DOHH2 (cell line): ENCODE measurements at regions not wholly inside any gene's neighbourhood (a gene's known extent, or its start where the extent isn't known, plus 50 kb on each side); places are given as distances from the start of the nearest gene placed in this dataset.

Source experiments
- CTCF ChIP-seq: fragments of 200-600 bp; sonication (generic); IDR thresholded peaks from one replicate; pipeline ENCODE4 v1.5.1; 2014; ENCODE audit warnings: antibody characterized with exemption, mild to moderate bottlenecking, low read depth, low read length; ENCODE audit not compliant: poor library complexity, severe bottlenecking
- EZH2phosphoT487 ChIP-seq: fragments of 200-600 bp; sonication (generic); IDR thresholded peaks from 2 replicates; pipeline ENCODE4 v1.6.1; 2017; ENCODE audit warnings: borderline replicate concordance, mild to moderate bottlenecking, antibody characterized with exemption, low read length, moderate library complexity, mixed read lengths

- TF ChIP-seq CTCF = no peak
- no peak for TF ChIP-seq EZH2phosphoT487
Observed at GRCh38 chr7:113562242-113562641, 356.6 kb downstream of the PPP1R3A start.
